ENCODE measurements at regions not wholly inside any gene's neighbourhood (a gene's known extent, or its start where the extent isn't known, plus 50 kb on each side); places are given as distances from the start of the nearest gene placed in this dataset.
"Not testable (repeated sequence)": the region's sequence is repeated elsewhere in the genome, so short reads cannot be mapped to it uniquely, and the experiment has no call there.

DNA sequence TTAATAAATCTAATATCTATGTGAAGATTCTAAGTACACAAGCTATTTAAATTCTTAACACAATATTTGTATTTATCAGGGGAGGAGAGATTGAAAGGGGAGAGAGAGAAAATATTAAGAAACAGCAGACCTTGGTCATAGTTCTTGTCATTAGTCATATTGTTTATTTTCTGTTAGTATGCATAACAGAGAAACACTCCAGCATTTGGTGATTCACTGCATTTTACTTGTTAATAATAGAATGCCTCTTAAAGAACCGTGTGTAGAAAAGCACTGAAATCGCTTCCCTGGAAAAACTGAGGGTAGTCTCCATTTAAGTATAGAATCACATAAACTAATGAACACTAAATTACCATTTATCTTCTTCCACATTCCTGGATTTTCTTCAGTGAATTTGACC, 122.7 kb upstream of the TRPC6 start:
- Histone ChIP-seq H3K27me3 (no peaks in the 10 kb centered on the region), H3K4me1 (replicated peaks in 1 of 2) (no peaks in the 10 kb centered on the region), H3K4me3 (no peak overlapping the region), H3K9me3 (replicated peaks in 1 of 3) (no peaks in the 10 kb centered on the region), H3K36me3 (replicated peaks in 1 of 2) (no peaks in the 10 kb centered on the region), H3K27ac (no peak overlapping the region)
- 33 to 53% (median 41%) methylated on average over 2 of the region's 2 CpGs for WGBS, 4 donors
- intact Hi-C loops (cut with DNase I): no loop called here
- TF ChIP-seq POLR2A (IDR thresholded peaks at IDR 0.05): no peak
- TF ChIP-seq, protein P1, sequence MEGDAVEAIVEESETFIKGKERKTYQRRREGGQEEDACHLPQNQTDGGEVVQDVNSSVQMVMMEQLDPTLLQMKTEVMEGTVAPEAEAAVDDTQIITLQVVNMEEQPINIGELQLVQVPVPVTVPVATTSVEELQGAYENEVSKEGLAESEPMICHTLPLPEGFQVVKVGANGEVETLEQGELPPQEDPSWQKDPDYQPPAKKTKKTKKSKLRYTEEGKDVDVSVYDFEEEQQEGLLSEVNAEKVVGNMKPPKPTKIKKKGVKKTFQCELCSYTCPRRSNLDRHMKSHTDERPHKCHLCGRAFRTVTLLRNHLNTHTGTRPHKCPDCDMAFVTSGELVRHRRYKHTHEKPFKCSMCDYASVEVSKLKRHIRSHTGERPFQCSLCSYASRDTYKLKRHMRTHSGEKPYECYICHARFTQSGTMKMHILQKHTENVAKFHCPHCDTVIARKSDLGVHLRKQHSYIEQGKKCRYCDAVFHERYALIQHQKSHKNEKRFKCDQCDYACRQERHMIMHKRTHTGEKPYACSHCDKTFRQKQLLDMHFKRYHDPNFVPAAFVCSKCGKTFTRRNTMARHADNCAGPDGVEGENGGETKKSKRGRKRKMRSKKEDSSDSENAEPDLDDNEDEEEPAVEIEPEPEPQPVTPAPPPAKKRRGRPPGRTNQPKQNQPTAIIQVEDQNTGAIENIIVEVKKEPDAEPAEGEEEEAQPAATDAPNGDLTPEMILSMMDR (IDR thresholded peaks at IDR 0.05): no peak
- no peak for DNase-seq

DNA sequence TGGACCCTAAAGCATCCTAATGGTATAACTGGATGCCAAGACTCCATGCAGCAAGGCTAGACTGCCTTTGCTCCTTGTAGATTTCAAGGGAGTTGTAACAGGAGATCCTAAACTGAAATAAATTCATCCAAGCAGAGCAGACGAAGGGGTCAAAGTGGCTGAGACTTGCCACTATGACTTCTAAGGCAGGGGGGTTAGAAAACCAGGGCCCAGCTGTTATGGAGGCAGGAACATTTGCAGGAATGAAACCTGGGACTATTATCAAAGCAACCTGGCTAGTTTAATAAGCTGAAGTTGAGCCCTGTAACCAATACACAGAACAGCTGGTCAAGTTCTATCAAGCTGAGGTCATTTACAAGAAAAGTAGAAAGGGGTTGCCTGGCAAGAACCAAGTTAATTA, 122.2 kb upstream of the TRPC6 start:
- H3K27ac ChIP-seq: no peak overlapping the region
- H3K27me3 ChIP-seq: no peaks in the 10 kb centered on the region
- no peaks in the 10 kb centered on the region for H3K9me3 ChIP-seq (replicated peaks in 1 of 3)
- no peak overlapping the region for H3K4me3 ChIP-seq
- TF ChIP-seq, protein P1 (IDR thresholded peaks at IDR 0.05): no peak
- TF ChIP-seq POLR2A (IDR thresholded peaks at IDR 0.05): no peak
- intact Hi-C loops (cut with DNase I): no loop called here
- DNase-seq: no peak
- no peaks in the 10 kb centered on the region for H3K4me1 ChIP-seq (replicated peaks in 1 of 2)
- 61 to 100% (median 68%) methylated on average over 1 of the region's 1 CpG for WGBS, 4 donors
- no peaks in the 10 kb centered on the region for H3K36me3 ChIP-seq (replicated peaks in 1 of 2)

DNA sequence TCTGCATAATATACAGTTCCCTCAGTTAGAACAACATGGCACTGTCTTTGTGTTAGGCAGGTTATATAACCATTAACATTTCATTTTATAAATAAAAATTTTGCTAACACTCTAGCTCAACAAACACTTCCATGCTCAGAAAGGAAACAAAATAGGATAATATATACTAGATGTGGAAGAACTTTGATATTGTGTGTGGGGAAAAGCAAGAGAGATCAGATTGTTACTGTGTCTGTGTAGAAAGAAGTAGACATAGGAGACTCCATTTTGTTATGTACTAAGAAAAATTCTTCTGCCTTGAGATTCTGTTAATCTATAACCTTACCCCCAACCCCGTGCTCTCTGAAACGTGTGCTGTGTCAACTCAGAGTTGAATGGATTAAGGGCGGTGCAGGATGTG, 111.1 kb upstream of the TRPC6 start:
- H3K9me3 ChIP-seq (replicated peaks in 1 of 3); H3K4me1 ChIP-seq (replicated peaks in 1 of 2); intact Hi-C loops (cut with DNase I); H3K27ac ChIP-seq; H3K27me3 ChIP-seq; H3K4me3 ChIP-seq; H3K36me3 ChIP-seq (replicated peaks in 1 of 2); DNase-seq: not testable (repeated sequence)
- WGBS, 4 donors: no CpG with 5 or more reads among the region's 3 CpGs

DNA sequence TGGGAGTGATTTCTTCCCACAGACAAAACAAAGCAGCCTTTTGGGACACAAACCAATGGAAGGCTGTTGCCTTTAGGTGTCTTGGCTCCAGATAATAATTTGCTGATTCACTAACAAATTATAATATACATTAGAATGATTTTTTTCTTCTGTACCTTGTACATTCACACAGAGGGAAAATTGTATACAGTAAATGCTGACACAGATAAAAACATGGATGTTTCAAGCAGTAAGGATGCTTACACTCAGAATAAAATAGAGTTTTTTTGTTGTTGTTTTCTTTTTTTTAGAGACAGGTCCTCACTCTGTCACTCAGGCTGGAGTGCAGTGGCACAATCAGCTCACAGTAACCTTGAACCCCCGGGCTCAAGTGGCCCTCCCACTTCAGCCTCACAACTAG, 109.2 kb upstream of the TRPC6 start:
- TF ChIP-seq POLR2A (IDR thresholded peaks at IDR 0.05): no peak
- TF ChIP-seq, protein P1 (IDR thresholded peaks at IDR 0.05): no peak
- no peaks in the 10 kb centered on the region for H3K9me3 ChIP-seq (replicated peaks in 1 of 3)
- no peak overlapping the region for H3K27ac ChIP-seq
- intact Hi-C loops (cut with DNase I): no loop called here
- no peak overlapping the region for H3K4me3 ChIP-seq
- no peaks in the 10 kb centered on the region for H3K36me3 ChIP-seq (replicated peaks in 1 of 2)
- no peak for DNase-seq
- H3K27me3 ChIP-seq: no peaks in the 10 kb centered on the region
- 34 to 53% (median 40%) methylated on average over 1 of the region's 1 CpG for WGBS, 4 donors
- H3K4me1 ChIP-seq (replicated peaks in 1 of 2): no peaks in the 10 kb centered on the region

DNA sequence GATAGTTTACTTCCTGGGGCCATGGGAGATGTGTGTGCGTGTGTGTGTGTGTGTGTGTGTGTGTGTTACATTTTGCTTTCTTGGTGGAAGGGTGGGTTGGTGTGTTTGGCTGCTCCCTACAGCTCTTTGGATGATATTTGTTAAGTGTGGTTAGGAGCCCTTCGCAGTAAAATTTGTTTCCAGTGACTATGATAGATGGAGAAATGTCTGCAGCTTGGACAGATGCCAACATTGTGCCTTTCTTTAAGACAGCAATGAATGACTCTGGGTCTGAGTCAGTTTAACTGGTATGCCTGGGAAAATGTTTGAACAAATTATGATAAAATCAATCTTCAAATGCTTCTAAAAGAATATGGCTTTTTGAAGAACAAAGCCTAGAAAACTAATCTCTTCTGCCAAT, 102.7 kb upstream of the TRPC6 start:
- no peak overlapping the region for H3K4me3 ChIP-seq
- WGBS, 4 donors: 3 to 22% (median 14%) methylated on average over 2 of the region's 2 CpGs
- no peaks in the 10 kb centered on the region for H3K27me3 ChIP-seq

More for the DNA sequence above, 102.7 kb upstream of the TRPC6 start:
- no peak overlapping the region for H3K27ac ChIP-seq
- DNase-seq: peak in 2 of 7 donors; percentile 11 to 35
- no peaks in the 10 kb centered on the region for H3K4me1 ChIP-seq (replicated peaks in 1 of 2)
- intact Hi-C loops (cut with DNase I): no loop called here
- H3K36me3 ChIP-seq (replicated peaks in 1 of 2): no peaks in the 10 kb centered on the region
- TF ChIP-seq POLR2A (IDR thresholded peaks at IDR 0.05): no peak
- TF ChIP-seq, protein P1 (IDR thresholded peaks at IDR 0.05): no peak
- H3K9me3 ChIP-seq (replicated peaks in 1 of 3): no peaks in the 10 kb centered on the region
